Stimulated activated CD8-positive, alpha-beta memory T cell treated with anti-CD3 and anti-CD28 coated beads, Interleukin-12 subunit alpha, Interleukin-12 subunit beta, amount 100 ng/mL, for 1 hour (primary cell): ENCODE measurements at regions not wholly inside any gene's neighbourhood (a gene's known extent, or its start where the extent isn't known, plus 50 kb on each side); places are given as distances from the start of the nearest gene placed in this dataset.

ENCODE experiments used
- DNase-seq: peaks from one replicate; pipeline ENCODE4 v3.0.0-alpha.2; 2020; ENCODE audit warnings: low read depth

DNA sequence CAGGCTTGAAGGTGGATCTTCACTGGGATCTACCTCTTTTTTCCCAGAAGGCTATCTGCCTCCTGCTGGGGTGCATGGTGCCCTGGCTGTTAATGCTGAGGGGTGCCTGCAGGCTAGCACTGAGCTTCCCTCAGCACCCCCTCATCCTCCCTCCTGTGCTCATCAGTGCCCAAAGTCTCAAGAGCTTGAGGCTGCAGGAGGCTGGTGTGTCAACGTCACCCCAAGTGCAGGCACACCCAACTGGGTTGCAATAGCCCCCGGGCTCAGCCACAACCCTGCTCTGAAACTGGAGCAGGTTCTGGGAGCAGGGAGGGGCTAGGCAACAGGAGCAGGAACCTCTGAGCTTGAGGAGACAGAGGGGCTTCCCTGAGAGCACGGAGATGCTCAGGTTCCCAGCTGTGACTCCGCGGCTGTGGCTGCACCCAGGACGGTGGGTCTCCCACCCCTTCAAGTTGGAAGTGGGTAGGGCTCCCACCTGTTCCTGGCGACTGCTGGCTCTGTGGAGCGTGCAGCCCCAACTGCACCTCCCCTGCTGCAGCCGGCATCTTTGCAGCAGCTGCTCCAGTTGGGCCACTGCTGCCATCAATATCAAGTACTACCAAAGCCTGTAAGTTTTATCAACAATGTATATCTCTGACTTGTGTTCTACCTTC is 1266.6 kb upstream of the C9orf72 start:
- DNase-seq: no peak

DNA sequence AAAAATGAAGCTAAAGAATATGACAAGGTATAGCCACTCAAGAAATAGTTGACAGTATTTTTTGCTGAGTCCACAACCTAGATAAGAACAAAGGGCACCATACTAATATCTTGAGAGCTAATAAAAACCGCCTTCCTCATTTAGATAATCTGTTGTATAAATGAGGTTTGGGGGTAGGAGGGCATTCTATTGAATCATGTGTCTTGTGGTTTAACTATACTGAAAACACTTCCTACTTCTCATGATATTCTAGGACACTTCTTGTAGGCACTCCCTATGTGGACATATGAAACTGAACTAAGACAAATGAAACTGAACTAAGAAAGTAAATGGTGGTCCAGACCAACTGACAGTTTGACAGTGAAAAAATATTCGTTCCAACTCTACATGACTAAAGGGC is 1268.5 kb upstream of the C9orf72 start:
- DNase-seq: no peak

DNA sequence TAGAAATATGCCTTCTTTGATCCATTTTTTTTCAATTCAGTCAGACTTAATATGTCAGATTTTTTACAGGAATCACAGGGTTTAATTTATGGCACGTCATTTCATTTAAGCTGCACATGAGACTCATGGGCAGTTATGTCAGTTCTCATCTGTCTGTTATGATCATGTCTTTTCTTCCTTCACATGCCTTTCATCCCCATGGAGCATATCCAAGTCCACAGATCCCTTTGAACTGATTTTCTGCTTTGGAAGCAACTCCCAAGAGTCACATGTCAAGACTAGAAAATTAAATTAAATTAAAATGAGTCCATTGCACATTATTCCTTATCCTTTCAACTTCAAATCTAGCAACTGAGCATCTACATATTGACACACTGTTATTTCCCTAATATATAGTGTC is 1274.0 kb upstream of the C9orf72 start:
- no peak for DNase-seq

DNA sequence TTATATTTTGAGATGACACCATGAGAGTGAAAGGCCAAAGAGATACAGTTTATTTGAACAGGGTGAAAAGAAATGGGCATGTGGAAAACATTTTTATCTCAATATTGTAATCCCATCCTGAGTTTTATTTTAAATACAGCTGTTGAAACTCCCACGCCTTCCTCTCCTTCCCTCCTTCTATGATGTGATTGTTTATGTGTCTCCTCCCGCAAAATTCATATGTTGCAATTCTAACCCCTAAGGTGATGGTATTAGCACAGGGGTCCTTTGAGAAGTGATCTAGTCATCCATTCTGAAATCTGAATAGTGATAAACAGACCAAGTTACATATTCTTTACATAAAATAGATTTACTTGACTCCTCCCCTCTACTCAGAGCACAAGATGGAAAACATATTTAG is 1275.4 kb upstream of the C9orf72 start:
- no peak for DNase-seq

DNA sequence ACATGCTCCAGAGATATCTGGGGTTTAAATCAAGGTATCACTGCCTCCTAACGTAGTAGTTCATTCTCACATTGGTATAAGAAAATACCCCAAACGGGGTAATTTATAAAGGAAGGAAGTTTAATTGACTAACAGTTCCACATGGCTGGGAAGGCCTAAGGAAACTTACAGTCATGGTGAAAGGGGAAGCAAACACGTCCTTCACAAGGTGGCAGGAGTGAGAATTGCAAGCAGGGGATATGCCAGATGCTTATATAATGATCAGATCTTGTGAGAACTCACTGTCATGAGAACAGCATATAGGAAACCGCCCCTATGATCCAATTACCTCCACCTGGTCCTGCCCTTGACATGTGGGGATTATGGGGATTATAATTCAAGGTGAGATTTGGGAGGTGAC is 1280.2 kb upstream of the C9orf72 start:
- DNase-seq: no peak

DNA sequence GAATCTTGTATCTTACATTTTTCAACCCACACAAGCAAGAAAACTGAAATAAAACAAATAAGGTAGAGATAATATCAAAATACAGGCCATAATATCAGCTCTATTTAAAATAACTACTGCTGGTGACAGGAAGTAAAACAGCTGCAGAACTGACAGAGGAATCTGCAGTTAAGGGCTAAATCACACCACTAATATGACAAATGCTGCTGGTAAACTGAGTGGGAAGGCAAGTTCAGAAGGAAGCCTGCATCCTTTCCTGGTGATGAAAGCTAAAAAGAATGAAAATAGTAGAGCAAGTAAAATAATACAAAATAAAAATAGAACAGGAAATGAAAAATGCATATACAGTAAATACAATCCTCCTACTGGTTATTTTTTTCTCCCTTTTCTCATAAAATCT is 1293.7 kb upstream of the C9orf72 start:
- DNase-seq: no peak

DNA sequence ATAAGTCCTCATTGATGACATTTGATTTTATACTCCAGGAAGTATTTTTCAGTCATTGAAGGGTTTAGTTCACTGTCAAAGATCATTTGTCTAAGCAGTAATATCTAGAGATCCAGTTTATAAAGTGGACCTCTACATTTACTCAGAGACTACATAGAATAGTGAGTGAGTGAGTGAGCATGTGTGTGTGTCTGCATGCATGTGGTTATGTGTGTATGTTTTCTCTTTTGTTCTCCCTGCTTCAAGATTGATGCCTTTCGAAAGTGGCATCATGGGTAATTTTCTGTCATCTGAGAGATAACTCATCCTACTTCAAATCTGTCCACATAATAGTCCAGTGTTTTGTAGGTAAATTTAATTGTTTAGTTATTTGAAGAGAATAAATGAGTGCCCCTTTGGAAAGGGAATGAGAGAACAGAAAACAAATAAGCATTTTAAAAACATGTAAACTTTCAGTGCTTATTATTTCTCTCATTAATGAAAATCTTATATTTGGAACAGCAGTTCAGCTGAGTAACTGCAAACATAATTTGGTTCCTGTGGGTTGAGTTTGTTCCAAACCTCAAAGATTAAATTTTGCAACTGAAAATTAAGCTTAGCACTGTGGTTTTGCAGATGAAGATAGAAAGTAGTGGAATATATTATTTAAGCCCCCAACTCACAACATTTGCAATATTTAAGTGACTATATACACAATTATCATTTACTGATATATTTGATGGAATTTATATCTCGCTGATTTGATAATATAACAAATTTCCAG is 1295.1 kb upstream of the C9orf72 start:
- DNase-seq: no peak

DNA sequence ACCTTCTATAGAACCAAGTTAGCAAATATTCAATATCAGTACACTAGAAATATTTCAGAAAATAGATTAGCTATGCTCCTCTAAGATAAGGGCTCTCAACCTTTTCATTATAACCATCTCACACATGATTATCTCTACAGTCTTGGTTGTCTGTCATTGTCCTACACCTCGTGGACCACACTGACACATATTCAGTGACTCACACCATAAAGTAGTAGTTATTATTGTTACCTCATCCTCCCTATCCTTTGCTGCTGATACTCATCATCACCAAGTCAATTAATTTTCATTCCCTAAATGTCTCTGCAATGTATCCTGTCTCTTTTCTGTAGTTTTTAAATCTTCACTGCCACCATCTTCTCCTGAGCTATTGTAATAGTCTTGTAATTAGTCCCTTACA is 1309.2 kb upstream of the C9orf72 start:
- DNase-seq: no peak

DNA sequence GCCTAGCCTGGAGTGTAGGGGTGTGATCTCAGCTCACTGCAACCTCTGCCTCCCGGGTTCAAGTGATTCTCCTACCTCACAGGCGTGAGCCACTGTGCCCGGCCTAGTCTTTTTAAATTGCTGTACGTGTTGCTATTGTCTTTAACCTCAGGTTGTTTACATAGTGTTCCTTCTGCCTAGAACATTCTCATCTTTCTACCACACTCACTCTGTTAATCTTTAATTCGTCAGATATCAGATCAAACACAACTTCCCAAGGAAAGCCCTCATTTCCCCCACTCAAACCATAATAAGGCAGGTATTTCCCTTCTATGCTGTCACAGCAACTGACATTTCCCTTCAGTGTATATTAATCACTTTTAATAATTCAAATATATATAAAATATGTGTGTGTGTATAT is 1310.0 kb upstream of the C9orf72 start:
- no peak for DNase-seq

DNA sequence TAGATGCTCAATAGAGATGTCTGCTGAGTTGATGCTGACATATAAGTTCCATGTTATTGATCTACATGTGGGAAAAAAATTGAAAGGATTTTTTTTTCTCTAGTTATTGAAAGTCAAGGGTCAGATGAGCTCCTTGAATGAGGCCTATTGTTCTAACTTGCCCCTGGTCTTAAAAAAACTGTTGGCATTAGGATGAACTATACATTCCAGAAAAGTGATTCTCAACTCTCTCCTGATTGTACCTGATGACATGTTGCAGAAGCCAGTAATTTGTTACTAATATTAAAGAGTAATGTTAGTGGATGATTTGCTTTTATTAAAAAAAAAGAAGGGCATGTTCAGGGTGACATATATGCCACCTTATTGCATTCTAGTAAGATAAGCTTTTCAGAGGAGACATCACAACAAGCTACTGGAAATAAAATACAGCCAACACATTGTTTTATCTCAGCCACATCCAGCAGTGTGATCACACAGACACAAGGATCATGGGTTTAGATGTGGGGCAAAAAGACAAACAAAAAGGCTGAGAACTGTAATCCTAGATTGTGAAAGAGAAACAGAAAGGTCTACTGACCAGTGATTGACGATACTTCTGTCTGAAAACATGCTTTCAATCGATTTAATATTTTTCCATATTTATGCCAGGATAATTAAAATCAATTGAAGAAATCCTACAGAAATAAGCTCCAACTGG is 1314.1 kb upstream of the C9orf72 start:
- no peak for DNase-seq

DNA sequence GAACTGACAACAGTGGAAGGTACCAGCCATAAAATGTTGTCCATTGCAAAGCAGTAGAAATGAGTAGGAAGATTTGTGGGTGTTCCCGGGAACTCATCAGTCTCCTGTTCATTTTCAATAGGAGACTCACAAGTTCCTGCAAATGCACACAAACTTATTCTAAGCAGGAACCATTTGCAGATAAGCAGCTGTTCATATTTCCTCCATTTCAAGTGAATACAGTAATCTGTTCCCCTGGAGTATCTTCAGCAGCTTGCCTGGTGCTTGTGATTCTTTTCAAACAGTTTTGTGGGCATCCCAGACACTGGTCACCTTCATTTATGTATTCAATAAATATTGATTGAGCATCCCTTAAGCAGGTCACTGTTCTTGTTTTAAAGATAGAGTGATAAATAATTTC is 1315.5 kb upstream of the C9orf72 start:
- no peak for DNase-seq

DNA sequence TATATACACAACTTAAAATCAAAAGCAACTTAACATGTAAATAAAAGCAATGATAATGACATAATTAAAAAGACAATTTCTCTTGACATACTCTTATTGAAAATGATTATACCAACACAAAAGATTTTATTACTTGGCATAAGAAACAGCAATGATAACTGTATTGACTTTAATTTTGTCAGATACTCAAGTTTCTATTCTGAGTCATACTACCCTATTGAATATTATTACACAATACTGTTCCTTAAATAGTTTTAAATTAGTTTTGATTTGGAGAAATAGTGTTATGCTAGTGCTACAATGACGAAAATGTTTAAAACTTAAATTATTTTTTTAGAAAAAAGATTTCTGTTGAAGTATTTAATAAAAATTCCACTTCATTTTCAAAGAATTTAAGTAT is 1319.3 kb upstream of the C9orf72 start:
- DNase-seq: no peak

DNA sequence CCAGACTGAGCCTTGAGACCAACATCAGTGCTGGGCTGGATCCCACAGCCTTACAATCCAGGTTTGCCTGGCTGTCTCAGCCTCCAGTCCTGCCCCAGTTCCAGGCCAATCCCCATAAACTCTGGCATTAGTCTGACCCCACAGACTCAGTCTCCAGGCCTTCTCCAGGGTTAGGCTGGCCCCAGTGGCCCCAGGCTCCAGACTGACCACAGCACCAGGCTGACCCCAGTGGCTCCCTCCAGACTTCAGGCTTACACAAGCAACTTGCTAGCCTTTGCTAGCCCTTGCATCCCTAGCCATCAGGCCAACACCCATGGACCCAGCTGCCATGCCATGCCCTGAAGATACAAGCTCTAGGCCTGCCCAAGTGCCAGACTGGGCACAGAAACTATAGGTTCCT is 1326.0 kb upstream of the C9orf72 start:
- no peak for DNase-seq

DNA sequence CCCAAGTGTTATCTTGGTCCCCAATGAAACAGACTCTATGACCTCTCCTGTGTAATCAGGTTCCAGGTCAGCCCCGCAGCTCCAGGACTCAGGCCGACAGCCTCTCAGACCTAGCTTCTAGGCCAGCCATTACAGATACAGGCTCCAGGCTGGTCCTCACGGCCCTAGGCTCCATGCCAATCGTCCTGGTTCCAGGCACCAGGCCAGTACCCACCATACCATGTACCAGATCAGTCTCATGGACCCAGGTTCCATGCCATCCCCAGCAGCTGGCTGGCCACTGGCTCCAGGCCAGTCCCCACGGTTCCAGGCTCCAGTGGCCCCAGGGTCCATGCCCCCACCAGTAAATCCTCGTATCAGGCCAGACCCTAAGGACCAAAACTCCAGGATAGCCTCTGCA is 1326.6 kb upstream of the C9orf72 start:
- no peak for DNase-seq

DNA sequence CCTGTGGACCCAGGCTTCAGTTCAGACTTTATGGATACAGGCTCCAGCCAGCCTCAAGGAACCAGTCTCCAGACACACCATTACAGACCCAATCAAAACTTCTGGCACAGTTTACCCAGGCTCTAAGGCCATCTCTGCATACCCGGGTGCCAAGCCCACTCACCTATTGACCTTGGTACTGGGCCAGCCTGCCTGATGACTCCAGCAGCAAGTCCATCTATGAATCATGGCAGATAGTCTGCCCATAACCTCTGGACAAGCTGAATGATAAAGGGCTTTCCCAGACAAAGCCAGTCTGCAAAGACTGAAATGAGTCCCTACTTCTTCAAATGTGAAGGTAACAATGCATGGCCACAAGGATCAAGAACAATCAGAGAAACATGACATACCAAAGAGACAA is 1327.1 kb upstream of the C9orf72 start:
- DNase-seq: no peak

DNA sequence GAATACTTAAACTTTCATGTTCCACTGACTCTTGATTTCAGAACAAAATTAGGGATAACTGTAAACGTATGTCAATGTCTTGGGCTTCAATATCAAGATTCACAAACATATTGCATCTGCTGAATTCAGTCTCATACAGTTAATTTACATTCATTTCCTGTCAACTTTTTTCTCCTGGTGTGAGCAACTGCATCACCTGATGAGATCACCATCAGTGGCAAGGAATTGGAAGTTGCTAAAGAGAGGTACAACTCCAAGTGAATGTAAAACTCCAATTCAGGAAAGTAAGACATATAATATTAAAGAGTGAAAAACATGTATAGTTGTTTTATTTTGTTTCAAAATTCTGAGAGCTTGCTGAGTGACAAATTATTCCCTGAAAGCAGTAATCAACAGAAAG is 1336.2 kb upstream of the C9orf72 start:
- no peak for DNase-seq

DNA sequence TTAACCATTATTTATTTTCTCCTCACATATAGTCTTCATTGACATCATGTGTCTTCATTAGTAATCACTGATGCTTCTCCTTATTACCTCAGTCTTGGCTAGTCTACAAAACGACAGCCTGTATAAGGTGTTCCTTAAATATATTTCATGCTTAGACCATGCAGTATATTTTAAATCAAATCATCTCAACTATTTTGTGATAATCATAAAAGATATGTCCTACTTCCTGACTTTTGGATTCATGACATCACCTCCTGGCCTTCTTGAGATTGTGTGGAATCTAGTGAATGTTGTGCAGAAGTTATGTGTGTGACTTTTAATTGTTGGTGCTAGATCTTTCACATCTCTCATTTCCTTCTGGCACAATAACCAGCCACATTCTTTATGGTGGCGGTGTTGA is 1339.3 kb upstream of the C9orf72 start:
- DNase-seq: no peak

DNA sequence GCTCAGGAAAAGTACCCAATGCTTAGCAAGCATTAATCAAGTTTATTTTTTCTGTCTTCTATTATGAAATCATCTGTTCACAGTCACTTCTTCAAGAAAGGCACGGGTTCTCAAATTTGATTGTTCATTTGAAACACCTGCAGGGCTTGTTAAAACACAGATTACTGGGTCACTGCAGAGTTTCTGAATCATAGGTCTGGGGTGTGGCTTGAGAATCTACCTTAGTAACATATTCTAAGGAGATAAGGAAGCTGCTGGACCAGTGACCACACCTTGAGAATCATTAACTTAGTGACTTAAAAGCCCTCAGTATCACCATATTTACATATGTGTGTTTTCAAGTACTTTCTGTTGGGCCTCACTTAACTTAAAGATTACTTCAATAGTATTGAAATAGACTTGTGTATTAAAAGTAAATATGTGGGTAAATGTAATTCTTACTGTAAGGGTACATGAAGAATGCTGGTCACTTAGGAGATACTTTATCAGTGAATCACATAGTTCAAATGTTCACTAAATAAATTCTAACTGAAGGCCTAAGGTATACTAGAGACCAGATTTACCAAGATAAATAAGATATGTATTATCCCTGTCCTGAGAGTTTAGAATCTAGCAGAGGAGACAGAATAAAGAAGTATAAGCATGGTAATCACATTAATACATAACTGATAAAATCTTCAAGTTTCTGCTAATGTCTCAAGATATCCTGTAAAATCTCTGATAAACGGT is 1342.1 kb upstream of the C9orf72 start:
- DNase-seq: no peak

DNA sequence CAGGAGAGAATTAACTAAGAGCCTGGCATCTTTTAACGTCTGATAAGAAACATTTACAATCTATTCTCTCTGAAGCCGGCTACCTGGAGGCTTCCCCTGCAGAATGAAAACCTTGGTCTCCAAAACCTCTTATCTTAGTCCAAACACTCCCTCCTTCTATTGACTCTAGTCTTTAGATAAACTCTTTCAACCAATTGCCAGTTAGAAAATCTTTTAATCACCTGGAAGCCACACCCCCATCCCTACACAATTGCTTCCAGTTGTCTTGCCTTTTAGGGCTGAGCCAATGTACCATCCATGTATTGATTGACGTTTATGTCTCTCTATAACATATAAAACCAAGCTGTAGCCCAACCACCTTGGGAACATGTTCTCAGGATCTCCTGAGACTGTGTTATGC is 1343.1 kb upstream of the C9orf72 start:
- no peak for DNase-seq

DNA sequence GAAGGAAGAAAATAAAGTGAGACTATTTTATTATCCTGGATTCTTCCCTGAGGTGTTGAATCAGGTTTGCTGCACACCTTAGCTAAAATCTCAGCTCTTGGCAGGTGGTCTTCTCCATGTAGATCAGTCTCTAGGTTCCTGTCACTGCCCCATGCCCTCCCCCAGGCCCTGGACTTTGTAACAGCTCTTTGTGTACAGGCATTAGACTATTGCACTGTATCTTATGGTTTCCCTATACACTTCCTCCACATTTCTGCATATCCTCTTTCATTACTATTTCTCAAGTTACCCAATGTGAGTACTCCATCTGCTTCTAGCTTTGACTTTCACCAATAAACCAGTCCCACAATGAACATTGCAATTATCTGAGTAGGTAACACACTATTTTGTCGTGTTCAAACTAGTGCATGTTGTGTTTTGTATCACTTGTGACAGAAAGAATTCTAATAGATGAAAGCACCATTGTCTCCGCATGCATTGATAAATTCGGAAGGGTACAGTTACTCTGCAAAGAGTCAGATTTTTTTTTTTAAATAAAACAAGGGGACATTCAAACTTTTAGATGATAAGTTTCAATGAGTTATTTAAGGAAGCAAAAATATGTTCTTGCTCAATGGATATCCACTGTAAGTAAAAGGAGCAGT is 1348.7 kb upstream of the C9orf72 start:
- DNase-seq: no peak

DNA sequence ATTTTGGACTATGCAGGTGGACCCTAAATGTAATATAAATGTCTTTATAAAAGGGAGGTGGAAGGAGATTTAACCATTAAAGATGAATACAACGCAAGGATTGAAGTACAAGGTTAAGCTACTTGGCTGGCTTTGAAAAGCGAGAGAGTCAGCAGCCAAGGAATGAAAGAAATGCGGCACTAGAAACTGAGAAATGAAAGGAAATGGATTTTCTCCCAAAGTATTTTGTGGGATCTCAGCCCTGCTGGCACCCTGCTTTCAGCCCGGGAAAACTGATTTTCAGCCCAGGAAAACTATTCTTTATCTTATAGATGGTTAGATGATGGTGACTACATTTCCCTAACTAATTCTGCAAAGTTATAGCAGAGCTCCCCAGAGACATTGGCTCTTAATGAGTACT is 1349.6 kb upstream of the C9orf72 start:
- no peak for DNase-seq

DNA sequence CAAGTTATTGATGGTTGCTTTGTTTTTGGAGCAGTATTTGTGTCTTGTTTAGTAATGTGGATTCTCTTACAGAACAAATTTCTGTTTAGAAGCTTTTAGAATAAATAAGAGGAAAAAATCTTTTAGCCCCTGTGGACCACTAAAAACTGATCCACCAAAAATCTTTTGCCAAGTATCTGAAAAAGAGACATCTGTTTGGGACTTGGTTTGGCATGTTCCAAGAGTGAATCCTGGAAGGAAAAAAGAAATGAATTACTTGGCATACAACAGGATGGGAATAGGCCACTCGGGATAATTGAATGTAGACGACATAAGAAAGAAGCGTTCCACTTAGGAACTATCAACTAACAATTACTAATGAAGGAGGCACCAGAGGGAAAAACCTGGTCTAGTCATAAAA is 1350.1 kb upstream of the C9orf72 start:
- DNase-seq: no peak
